ENCODE measurements at regions not wholly inside any gene's neighbourhood (a gene's known extent, or its start where the extent isn't known, plus 50 kb on each side); places are given as distances from the start of the nearest gene placed in this dataset.

DNA sequence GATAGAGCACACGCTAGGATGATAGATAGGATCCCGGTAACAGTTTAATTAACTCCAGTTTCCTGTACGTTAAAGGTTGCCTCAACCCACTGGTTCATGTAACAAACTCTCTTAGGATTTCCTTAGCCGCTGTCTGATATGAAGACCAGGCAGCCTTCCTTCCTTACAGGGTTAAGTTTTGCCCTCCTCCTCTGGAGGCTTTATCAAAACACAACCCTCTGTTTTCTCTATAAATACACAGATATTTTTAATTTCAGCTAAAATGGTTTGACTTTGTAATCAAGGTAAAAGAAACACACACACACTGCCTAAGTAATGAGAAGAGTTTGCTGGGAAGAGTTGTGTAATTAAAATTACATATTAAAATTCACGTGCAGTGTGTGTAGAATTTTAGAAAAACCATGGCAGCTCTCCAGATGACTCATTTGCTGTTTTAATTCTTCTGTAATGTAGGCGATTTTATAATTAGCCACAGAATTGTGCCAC is 369.8 kb downstream of the CSNK1G3 start:
- Histone ChIP-seq H3K4me1 (no peaks in the 10 kb centered on the region), H3K27ac (peak overlapping the region in 1 of 2 donors; percentile 1), H3K36me3 (no peaks in the 10 kb centered on the region), H3K4me3 (no peak overlapping the region), H3K9me3 (no peaks in the 10 kb centered on the region), H3K27me3 (no peaks in the 10 kb centered on the region)
- no peak for TF ChIP-seq POLR2A (IDR thresholded peaks at IDR 0.05)
- TF ChIP-seq, protein P1, sequence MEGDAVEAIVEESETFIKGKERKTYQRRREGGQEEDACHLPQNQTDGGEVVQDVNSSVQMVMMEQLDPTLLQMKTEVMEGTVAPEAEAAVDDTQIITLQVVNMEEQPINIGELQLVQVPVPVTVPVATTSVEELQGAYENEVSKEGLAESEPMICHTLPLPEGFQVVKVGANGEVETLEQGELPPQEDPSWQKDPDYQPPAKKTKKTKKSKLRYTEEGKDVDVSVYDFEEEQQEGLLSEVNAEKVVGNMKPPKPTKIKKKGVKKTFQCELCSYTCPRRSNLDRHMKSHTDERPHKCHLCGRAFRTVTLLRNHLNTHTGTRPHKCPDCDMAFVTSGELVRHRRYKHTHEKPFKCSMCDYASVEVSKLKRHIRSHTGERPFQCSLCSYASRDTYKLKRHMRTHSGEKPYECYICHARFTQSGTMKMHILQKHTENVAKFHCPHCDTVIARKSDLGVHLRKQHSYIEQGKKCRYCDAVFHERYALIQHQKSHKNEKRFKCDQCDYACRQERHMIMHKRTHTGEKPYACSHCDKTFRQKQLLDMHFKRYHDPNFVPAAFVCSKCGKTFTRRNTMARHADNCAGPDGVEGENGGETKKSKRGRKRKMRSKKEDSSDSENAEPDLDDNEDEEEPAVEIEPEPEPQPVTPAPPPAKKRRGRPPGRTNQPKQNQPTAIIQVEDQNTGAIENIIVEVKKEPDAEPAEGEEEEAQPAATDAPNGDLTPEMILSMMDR (IDR thresholded peaks at IDR 0.05): no peak
- DNase-seq: no peak
- intact Hi-C loops (cut with DNase I; ENCODE audit: low total_unique reads): no loop called here

DNA sequence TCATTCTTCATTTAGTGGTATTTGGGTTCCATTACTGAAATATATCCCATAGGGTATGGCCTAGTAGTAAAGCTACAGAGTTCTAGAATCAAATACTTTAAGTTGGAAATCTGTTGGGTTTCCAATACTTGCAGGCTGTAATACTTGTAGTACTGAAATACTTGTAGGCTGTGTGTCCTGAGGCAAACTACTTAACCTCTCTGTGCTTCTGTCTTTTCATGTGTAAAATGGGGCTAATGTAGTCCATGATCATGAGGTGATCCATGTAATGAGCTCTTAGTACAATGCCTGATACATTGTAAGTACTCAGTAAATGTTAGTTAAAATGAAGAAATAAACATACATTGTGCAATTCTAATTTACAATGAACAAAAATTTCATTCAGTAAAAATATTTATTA is 368.9 kb downstream of the CSNK1G3 start:
- TF ChIP-seq, protein P1 (IDR thresholded peaks at IDR 0.05): no peak
- TF ChIP-seq POLR2A (IDR thresholded peaks at IDR 0.05): no peak

GRCh38 chr5:123879071-123879470 is 367.1 kb downstream of the CSNK1G3 start:
- no peak overlapping the region for H3K4me3 ChIP-seq
- H3K27me3 ChIP-seq: no peaks in the 10 kb centered on the region
- DNase-seq: no peak
- H3K27ac ChIP-seq: no peak overlapping the region
- no peaks in the 10 kb centered on the region for H3K36me3 ChIP-seq
- intact Hi-C loops (cut with DNase I; ENCODE audit: low total_unique reads): no loop called here
- no peaks in the 10 kb centered on the region for H3K4me1 ChIP-seq
- TF ChIP-seq, protein P1 (IDR thresholded peaks at IDR 0.05): no peak
- H3K9me3 ChIP-seq: no peaks in the 10 kb centered on the region

More for the DNA sequence above, 368.9 kb downstream of the CSNK1G3 start:
- no peaks in the 10 kb centered on the region for H3K27me3 ChIP-seq
- H3K36me3 ChIP-seq: no peaks in the 10 kb centered on the region
- intact Hi-C loops (cut with DNase I; ENCODE audit: low total_unique reads): no loop called here
- DNase-seq: no peak
- H3K4me1 ChIP-seq: no peaks in the 10 kb centered on the region
- no peak overlapping the region for H3K4me3 ChIP-seq
- no peak overlapping the region for H3K27ac ChIP-seq
- no peaks in the 10 kb centered on the region for H3K9me3 ChIP-seq

GRCh38 chr5:123876276-123876790 is 364.4 kb downstream of the CSNK1G3 start:
- Histone ChIP-seq H3K27me3 (no peaks in the 10 kb centered on the region), H3K27ac (no peak overlapping the region), H3K4me3 (no peak overlapping the region), H3K4me1 (no peaks in the 10 kb centered on the region), H3K36me3 (no peaks in the 10 kb centered on the region), H3K9me3 (no peaks in the 10 kb centered on the region)
- no peak for DNase-seq
- intact Hi-C loops (cut with DNase I; ENCODE audit: low total_unique reads): no loop called here
- no peak for TF ChIP-seq POLR2A (IDR thresholded peaks at IDR 0.05)
- TF ChIP-seq, protein P1 (IDR thresholded peaks at IDR 0.05): no peak

- intact Hi-C loops (cut with DNase I; ENCODE audit: low total_unique reads): no loop called here
- no peaks in the 10 kb centered on the region for H3K9me3 ChIP-seq
- no peak for TF ChIP-seq POLR2A (IDR thresholded peaks at IDR 0.05)
- TF ChIP-seq, protein P1 (IDR thresholded peaks at IDR 0.05): no peak
- H3K27ac ChIP-seq: no peak overlapping the region
- no peaks in the 10 kb centered on the region for H3K4me1 ChIP-seq
- no peak for DNase-seq
- no peaks in the 10 kb centered on the region for H3K27me3 ChIP-seq
- H3K36me3 ChIP-seq: no peaks in the 10 kb centered on the region
- no peak overlapping the region for H3K4me3 ChIP-seq
Measured at GRCh38 chr5:123875561-123876275, 363.7 kb downstream of the CSNK1G3 start.

Data from uterus (tissue), 3 donors.